BLaER1 treated with 17β-estradiol and CSF1 and Interleukin-3, amounts not matched to agents 10 nM and 100 nM (cell line): ENCODE measurements at regions not wholly inside any gene's neighbourhood (a gene's known extent, or its start where the extent isn't known, plus 50 kb on each side); places are given as distances from the start of the nearest gene placed in this dataset.
"Not testable (repeated sequence)": the region's sequence is repeated elsewhere in the genome, so short reads cannot be mapped to it uniquely, and the experiment has no call there.

Source experiments
- H3K27ac ChIP-seq, 11 experiments: shearing (Covaris generic); formaldehyde crosslinking; 2 replicates each; pipeline ENCODE4 v1.8.1; 2022
- H3K27me3 ChIP-seq, 11 experiments: shearing (Covaris generic); formaldehyde crosslinking; 2 replicates each; pipeline ENCODE4 v1.8.1; 2022
- H3K36me3 ChIP-seq, 11 experiments: shearing (Covaris generic); formaldehyde crosslinking; 2 replicates each; pipeline ENCODE4 v1.8.1; 2022
- H3K4me1 ChIP-seq, 10 experiments: shearing (Covaris generic); formaldehyde crosslinking; 2 replicates each; pipeline ENCODE4 v1.8.1; 2022
- H3K4me2 ChIP-seq, 11 experiments: shearing (Covaris generic); formaldehyde crosslinking; 2 replicates each; pipeline ENCODE4 v1.8.1; 2022
- H3K4me3 ChIP-seq, 10 experiments: shearing (Covaris generic); formaldehyde crosslinking; 2 replicates each; pipeline ENCODE4 v1.8.1; 2022
- H3K9ac ChIP-seq, 11 experiments: shearing (Covaris generic); formaldehyde crosslinking; 2 replicates each; pipeline ENCODE4 v1.8.1; 2022
- H3K9me3 ChIP-seq, 11 experiments: shearing (Covaris generic); formaldehyde crosslinking; replicated peaks in 1 of 11; 2 replicates each; pipeline ENCODE4 v1.8.1; 2022
- H4K20me1 ChIP-seq, 11 experiments: shearing (Covaris generic); formaldehyde crosslinking; 2 replicates each; pipeline ENCODE4 v1.8.1; 2022
- Cebpa-rat ChIP-seq, 11 experiments: shearing (Covaris generic); IDR thresholded peaks; 2 replicates each; pipeline ENCODE4 v1.8.1; 2022

GRCh38 chr3:55269096-55269495 is 218.0 kb downstream of the WNT5A start:
- H3K9me3 ChIP-seq: no peaks in the 10 kb centered on the region
- no peaks in the 10 kb centered on the region for H4K20me1 ChIP-seq
- no peak overlapping the region for H3K27ac ChIP-seq
- TF ChIP-seq Cebpa-rat (IDR thresholded peaks at IDR 0.05): no peak
- H3K9ac ChIP-seq: no peak overlapping the region
- H3K36me3 ChIP-seq: no peaks in the 10 kb centered on the region
- no peak overlapping the region for H3K4me3 ChIP-seq
- no peak overlapping the region for H3K4me2 ChIP-seq
- H3K4me1 ChIP-seq: no peaks in the 10 kb centered on the region
- no peaks in the 10 kb centered on the region for H3K27me3 ChIP-seq

DNA sequence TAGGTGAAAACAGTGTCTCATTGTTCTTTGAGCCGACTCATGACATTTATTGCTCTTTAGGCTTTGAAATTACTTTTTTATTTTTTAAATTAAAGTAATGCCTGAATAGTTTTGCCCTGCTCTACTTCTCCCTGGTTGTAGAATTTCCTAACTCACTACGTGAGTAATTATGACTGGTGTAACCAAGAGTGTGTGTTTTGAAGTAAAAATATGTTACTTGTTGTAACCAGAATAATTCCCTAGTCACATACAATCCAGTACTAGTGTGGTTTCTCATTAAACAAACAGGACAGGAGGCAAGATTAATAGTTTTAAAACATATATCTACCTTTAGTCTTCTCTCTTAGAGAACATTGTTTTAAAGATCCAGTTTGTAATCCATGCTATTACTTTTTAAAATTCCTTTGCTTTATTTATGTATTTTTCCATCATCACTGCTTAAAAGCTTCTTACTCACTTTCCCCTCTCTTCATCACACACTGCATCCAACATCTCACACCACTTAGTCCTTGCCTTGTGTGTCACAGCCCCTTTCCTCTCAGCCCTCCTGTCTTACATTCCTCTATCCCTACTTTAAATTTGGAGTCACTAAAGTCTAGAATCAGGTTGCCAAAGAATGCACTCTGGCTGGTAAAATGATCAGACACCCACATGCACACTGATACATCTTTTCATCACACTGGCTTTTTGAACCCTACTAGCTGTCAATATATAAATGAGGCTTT is 219.7 kb downstream of the WNT5A start:
- Histone ChIP-seq H3K4me2 (no peak overlapping the region), H3K27me3 (no peaks in the 10 kb centered on the region), H3K9me3 (peaks cover 0 to 8% (median 0%) of the 10 kb centered on the region in 11 experiments; a peak in 3 of 22 replicates), H3K9ac (no peak overlapping the region), H4K20me1 (no peaks in the 10 kb centered on the region), H3K36me3 (no peaks in the 10 kb centered on the region), H3K4me3 (no peak overlapping the region), H3K27ac (no peak overlapping the region), H3K4me1 (no peaks in the 10 kb centered on the region)
- TF ChIP-seq Cebpa-rat (IDR thresholded peaks at IDR 0.05): no peak

GRCh38 chr3:55264919-55265318 is 222.2 kb downstream of the WNT5A start:
- H3K36me3 ChIP-seq: no peaks in the 10 kb centered on the region
- H4K20me1 ChIP-seq: no peaks in the 10 kb centered on the region
- peaks cover 0 to 24% (median 0%) of the 10 kb centered on the region in 11 experiments; a peak in 5 of 22 replicates for H3K9me3 ChIP-seq
- H3K4me3 ChIP-seq: no peak overlapping the region
- H3K27ac ChIP-seq: no peak overlapping the region
- no peak overlapping the region for H3K4me2 ChIP-seq
- no peak overlapping the region for H3K9ac ChIP-seq
- no peaks in the 10 kb centered on the region for H3K27me3 ChIP-seq
- no peak for TF ChIP-seq Cebpa-rat (IDR thresholded peaks at IDR 0.05)
- H3K4me1 ChIP-seq: no peaks in the 10 kb centered on the region

DNA sequence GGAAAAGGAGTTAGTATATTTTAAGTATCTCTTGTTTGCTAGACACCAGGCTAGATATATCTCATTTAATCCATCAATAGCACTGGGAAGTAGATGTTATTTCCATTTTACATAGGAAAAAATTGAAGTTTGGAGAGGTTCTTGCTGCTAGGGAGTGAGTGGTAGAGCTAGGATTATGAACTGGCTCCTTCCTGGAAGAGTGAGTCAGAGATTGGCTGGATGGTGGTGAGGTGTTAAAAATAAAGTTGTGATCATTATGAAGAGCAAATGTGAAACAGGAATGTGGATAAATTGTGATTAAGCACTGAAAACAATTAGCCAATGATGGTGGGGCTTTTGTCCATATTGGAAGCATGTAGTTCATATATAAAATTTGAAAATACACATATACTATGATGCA is 234.2 kb downstream of the WNT5A start:
- no peak overlapping the region for H3K9ac ChIP-seq
- TF ChIP-seq Cebpa-rat (IDR thresholded peaks at IDR 0.05): no peak
- H4K20me1 ChIP-seq: no peaks in the 10 kb centered on the region
- no peaks in the 10 kb centered on the region for H3K4me1 ChIP-seq
- H3K9me3 ChIP-seq: peaks cover 15 to 32% (median 22%) of the 10 kb centered on the region in 11 experiments
- H3K36me3 ChIP-seq: no peaks in the 10 kb centered on the region
- no peak overlapping the region for H3K4me3 ChIP-seq
- H3K4me2 ChIP-seq: no peak overlapping the region
- no peaks in the 10 kb centered on the region for H3K27me3 ChIP-seq
- H3K27ac ChIP-seq: no peak overlapping the region

DNA sequence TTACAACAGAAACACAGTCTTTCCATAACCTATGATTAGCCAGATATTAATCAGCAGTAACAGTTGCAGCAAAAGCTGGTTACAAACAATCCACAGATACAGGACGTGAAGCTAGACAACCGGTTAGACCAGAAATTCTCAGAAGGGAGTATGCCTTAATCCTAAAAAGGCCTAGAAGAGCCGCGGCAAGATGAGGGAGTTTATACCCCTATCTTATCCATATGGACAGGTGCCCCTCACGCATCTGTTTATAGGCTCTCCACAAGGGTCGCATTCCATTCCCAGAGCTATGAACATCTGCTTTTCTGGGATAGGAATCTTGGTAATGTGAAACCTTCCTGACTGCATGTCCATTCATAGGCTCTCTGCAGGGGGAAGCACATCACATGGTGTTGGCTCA is 237.9 kb downstream of the WNT5A start:
- not testable (repeated sequence) for H3K4me1 ChIP-seq, H3K4me2 ChIP-seq, H3K27me3 ChIP-seq, H4K20me1 ChIP-seq, H3K27ac ChIP-seq, H3K36me3 ChIP-seq, H3K9ac ChIP-seq, H3K4me3 ChIP-seq
- H3K9me3 ChIP-seq: peaks cover 15 to 32% (median 22%) of the 10 kb centered on the region in 11 experiments

DNA sequence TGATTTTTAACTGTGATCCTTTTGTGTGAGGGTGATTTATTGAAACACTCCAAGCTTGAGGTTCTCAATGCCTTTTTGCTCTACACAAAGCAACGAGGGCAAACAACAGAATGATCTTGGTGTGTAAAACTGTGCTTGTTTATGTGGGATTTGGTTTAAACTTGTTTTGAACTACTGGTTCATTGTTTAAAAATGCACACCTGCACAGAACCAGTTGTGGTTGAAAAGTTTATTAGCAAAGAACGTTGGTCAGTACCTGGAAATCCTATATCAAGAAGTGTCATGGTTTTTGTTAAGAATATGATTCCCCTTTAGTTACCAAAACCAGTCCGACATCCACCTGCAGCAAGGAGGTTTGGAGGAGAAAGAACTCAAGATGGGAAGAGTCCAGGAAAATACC is 239.4 kb downstream of the WNT5A start:
- TF ChIP-seq Cebpa-rat (IDR thresholded peaks at IDR 0.05): no peak
- no peak overlapping the region for H3K4me3 ChIP-seq
- no peaks in the 10 kb centered on the region for H3K4me1 ChIP-seq
- H3K4me2 ChIP-seq: no peak overlapping the region
- no peak overlapping the region for H3K9ac ChIP-seq
- H4K20me1 ChIP-seq: no peaks in the 10 kb centered on the region; a peak in 1 of 22 replicates
- H3K27ac ChIP-seq: no peak overlapping the region
- H3K36me3 ChIP-seq: no peaks in the 10 kb centered on the region
- peaks cover 15 to 32% (median 22%) of the 10 kb centered on the region in 11 experiments for H3K9me3 ChIP-seq
- no peaks in the 10 kb centered on the region for H3K27me3 ChIP-seq

GRCh38 chr3:55246033-55246432 is 241.1 kb downstream of the WNT5A start:
- TF ChIP-seq Cebpa-rat (IDR thresholded peaks at IDR 0.05): no peak
- Histone ChIP-seq H3K4me3 (no peak overlapping the region), H3K36me3 (no peaks in the 10 kb centered on the region), H3K4me2 (no peak overlapping the region), H3K9me3 (peaks cover 15 to 31% (median 22%) of the 10 kb centered on the region in 11 experiments), H3K27ac (no peak overlapping the region), H4K20me1 (no peaks in the 10 kb centered on the region; a peak in 1 of 22 replicates), H3K4me1 (peaks cover 0 to 6% (median 0%) of the 10 kb centered on the region in 10 experiments; a peak in 3 of 20 replicates), H3K27me3 (no peaks in the 10 kb centered on the region), H3K9ac (no peak overlapping the region)

GRCh38 chr3:55245351-55245750 is 241.8 kb downstream of the WNT5A start:
- Histone ChIP-seq H3K4me3 (no peak overlapping the region), H4K20me1 (no peaks in the 10 kb centered on the region; a peak in 1 of 22 replicates), H3K9me3 (peaks cover 13 to 24% (median 20%) of the 10 kb centered on the region in 11 experiments), H3K27me3 (no peaks in the 10 kb centered on the region), H3K9ac (no peak overlapping the region), H3K4me2 (no peak overlapping the region), H3K36me3 (no peaks in the 10 kb centered on the region), H3K27ac (no peak overlapping the region), H3K4me1 (peaks cover 0 to 8% (median 0%) of the 10 kb centered on the region in 10 experiments; a peak in 3 of 20 replicates)
- no peak for TF ChIP-seq Cebpa-rat (IDR thresholded peaks at IDR 0.05)

- Histone ChIP-seq H3K4me2 (no peak overlapping the region), H3K4me3 (no peak overlapping the region), H4K20me1 (no peaks in the 10 kb centered on the region; a peak in 1 of 22 replicates), H3K27me3 (no peaks in the 10 kb centered on the region), H3K9ac (no peak overlapping the region), H3K27ac (no peak overlapping the region), H3K36me3 (no peaks in the 10 kb centered on the region), H3K9me3 (peaks cover 3 to 16% (median 10%) of the 10 kb centered on the region in 11 experiments; a peak in 21 of 22 replicates), H3K4me1 (peaks cover 0 to 8% (median 0%) of the 10 kb centered on the region in 10 experiments; a peak in 3 of 20 replicates)
- no peak for TF ChIP-seq Cebpa-rat (IDR thresholded peaks at IDR 0.05)
Observed at GRCh38 chr3:55244247-55244646, 242.9 kb downstream of the WNT5A start.

DNA sequence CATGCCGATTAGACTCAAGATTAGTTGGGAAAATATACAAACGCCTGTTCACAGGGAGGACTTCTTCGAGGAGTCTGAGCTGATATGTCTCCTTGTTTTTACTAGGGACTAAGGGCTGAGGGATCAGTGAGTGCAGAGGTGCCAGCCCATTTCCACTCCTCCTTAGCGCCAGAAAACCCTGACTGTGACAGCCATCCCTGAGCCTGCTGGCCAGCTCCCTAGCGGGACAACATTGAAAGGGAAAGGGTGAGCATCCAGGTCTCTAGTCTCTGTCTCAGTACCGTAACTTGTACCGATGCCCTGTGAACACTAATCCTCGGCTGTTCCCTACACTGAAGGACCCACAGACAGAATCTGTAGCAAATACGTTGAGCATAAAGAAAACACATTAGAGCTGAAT is 243.4 kb downstream of the WNT5A start:
- Histone ChIP-seq H3K27ac (no peak overlapping the region), H3K27me3 (no peaks in the 10 kb centered on the region), H3K4me2 (no peak overlapping the region), H3K9me3 (peaks cover 0 to 10% (median 6%) of the 10 kb centered on the region in 11 experiments; a peak in 13 of 22 replicates), H3K9ac (no peak overlapping the region), H3K4me1 (peaks cover 0 to 8% (median 0%) of the 10 kb centered on the region in 10 experiments; a peak in 3 of 20 replicates), H3K4me3 (no peak overlapping the region), H3K36me3 (no peaks in the 10 kb centered on the region), H4K20me1 (no peaks in the 10 kb centered on the region; a peak in 1 of 22 replicates)
- no peak for TF ChIP-seq Cebpa-rat (IDR thresholded peaks at IDR 0.05)
